Uterus (tissue), 2 donors: ENCODE measurements at regions not wholly inside any gene's neighbourhood (a gene's known extent, or its start where the extent isn't known, plus 50 kb on each side); places are given as distances from the start of the nearest gene placed in this dataset.

ENCODE experiments used
- CTCF ChIP-seq, 4 experiments: fragments of 200-600 bp in 2 of 4; fragments of 450-650 bp in 2 of 4; sonication (generic) in 2 of 4; IDR thresholded peaks; one replicate each; pipeline ENCODE4 v1.5.1; 2016 to 2019; ENCODE audit warnings: antibody characterized with exemption in 4 of 4, mild to moderate bottlenecking in 2 of 4, moderate library complexity in 1 of 4
- POLR2A ChIP-seq, 2 donors: fragments of 450-650 bp; IDR thresholded peaks; one replicate each; pipeline ENCODE4 v1.6.1; 2016; ENCODE audit warnings: antibody characterized with exemption in 2 of 2, mild to moderate bottlenecking in 1 of 2, moderate library complexity in 1 of 2

- no peak for TF ChIP-seq CTCF (IDR thresholded peaks at IDR 0.05)
- no peak for TF ChIP-seq POLR2A (IDR thresholded peaks at IDR 0.05)
Observed at GRCh38 chr6:164247106-164247505, 832.6 kb downstream of the QKI start.
